HG03280 (cell line): ENCODE measurements at regions not wholly inside any gene's neighbourhood (a gene's known extent, or its start where the extent isn't known, plus 50 kb on each side); places are given as distances from the start of the nearest gene placed in this dataset.

Source experiments
- ATAC-seq: cut with Tn5 transposase; IDR thresholded peaks from one replicate; pipeline ENCODE4 v1.9.1; 2021; ENCODE audit warnings: mild to moderate bottlenecking, moderate library complexity; ENCODE audit not compliant: unreplicated experiment

DNA sequence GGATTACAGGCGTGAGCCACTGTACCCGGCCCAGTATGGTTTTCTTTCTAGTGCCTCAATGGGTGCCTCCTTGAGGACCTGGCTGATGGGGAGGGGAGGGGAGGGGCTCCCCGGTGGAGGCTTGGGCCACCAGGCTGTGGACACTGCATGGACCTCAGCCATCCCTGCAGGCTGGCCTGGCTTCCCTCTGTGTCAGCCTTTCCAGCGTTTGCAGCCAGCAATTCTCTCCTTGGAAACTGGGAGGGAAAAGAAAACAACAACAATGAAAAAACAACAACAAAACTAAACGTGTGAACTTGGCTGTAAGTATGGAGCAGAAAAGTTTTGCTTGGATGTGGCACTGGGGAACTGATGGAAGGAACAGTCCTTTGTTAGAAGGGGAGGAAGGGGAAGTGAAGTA is 159.3 kb downstream of the GLI2 start:
- no peak for ATAC-seq

- no peak for ATAC-seq
Observed at GRCh38 chr2:120896126-120896525, 160.5 kb downstream of the GLI2 start.

- no peak for ATAC-seq
Observed at GRCh38 chr2:120896901-120897300, 161.2 kb downstream of the GLI2 start.

- no peak for ATAC-seq
Observed at GRCh38 chr2:120897399-120897798, 161.7 kb downstream of the GLI2 start.

- no peak for ATAC-seq
Observed at GRCh38 chr2:120898496-120898895, 162.8 kb downstream of the GLI2 start.

DNA sequence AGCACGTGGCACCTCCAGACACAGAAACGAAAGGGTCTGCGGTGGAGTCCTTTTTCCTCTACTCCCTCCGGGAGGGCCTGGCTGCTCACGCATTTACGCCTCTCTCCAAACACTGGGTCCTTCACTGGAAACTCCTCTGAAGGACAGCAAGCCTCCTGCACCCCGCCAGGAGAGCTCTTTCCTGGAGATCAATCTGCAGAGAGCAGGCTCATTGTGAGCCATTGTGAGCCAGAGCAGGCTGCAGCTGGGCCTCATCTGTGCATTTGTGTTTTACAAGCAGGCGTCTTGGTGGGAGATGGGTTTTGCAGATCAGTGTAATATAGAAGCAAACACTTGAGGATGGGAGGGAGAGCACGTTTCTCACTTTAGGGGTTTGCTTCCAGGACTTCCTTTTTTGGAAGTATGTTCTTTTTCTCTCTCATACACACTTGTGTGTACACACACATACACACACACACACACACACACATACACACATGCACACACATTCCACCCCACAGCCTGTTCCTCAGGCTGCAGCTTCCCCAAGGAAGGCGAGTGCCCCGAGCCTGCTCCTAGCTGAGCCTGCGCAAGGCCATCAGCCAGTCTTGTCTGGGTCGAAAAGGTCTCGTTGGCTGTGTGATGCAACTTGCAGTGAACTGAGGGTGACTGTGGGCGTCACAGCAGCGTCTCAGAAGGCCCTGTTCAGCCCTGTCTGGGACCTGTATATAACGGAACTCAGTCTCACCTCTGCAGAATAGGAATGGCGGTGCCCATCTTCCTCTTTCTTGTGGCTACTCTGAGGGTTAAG is 163.5 kb downstream of the GLI2 start:
- ATAC-seq = no peak

GRCh38 chr2:120899771-120900170 is 164.1 kb downstream of the GLI2 start:
- no peak for ATAC-seq

GRCh38 chr2:120901201-120901600 is 165.5 kb downstream of the GLI2 start:
- ATAC-seq = no peak

GRCh38 chr2:120902592-120902991 is 166.9 kb downstream of the GLI2 start:
- ATAC-seq = no peak

- no peak for ATAC-seq
Observed at GRCh38 chr2:120904379-120904778, 168.7 kb downstream of the GLI2 start.

DNA sequence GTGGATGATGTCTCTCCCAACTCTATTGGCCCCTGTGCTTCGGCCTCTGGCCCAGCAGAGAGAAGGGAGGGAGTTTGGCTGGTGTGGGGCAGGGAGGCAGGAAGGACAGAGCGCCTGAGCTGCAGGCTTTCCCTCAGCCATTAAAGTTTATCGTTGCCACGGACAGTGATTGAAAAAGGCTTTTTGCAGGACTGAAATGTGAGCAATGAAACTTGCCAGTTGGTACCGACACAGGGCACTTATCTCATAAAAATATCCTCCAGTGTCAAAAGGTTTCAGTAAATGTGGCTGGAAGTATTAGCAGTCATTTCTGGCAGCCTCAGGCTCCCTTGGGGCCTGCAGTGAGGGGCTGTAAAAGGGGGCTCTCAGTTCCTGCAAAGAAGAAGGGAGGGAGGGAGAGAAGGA is 169.2 kb downstream of the GLI2 start:
- no peak for ATAC-seq

DNA sequence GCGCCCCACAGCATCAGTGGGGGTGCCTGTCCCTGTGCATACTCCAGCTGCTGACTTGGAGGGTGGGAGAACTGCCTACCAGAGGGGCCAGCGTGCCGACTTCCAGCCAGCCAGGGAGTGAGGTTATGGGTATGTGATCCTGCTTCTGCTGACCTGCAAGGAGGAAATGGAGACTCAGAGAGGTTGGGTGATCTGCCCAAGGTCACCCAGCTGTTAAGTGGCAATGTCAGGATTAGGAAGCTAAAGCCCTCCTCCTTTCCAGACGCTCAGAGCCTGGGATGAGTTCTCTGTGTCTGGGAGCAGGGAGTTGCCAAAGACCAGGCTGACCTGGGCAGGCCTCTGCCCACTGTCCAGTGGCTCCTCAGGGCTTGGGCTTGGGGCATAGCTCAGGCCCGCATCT is 169.6 kb downstream of the GLI2 start:
- no peak for ATAC-seq

DNA sequence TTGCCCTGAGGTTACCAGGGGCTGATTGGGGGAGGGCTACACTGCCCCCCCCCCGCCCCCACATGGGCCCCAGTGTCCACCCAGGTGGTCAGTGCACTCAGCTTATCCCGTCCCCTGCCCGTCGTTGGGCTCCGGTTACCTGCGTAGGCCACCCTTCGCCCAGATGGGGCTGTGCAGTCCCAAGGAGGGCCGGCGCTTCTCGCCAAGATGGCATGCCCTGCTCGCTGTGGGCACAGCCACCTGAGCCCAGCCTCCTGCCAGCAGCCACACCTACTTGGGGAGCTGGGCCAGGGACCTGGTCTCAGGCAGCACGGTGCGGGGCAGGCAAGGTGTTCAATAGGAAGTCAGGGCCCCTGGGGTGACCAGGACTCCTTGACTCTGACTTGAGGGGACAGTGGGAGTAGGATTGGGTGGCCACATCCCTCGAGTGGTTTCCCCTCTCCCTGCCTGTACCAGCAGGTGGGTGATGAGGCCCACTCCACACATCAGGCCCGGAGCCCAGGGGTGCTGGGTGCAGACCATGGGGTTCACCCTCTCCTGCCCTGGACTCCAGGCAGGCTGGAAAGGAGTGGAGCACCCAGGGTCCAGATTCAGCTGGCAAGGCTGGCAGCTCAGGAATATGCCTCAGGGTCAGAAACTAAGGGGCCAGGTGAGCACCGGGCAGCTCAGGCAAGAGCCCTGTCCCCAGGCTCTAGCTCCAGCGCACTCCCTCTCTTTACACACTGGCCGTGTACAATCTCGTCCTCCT is 170.3 kb downstream of the GLI2 start:
- ATAC-seq = no peak

DNA sequence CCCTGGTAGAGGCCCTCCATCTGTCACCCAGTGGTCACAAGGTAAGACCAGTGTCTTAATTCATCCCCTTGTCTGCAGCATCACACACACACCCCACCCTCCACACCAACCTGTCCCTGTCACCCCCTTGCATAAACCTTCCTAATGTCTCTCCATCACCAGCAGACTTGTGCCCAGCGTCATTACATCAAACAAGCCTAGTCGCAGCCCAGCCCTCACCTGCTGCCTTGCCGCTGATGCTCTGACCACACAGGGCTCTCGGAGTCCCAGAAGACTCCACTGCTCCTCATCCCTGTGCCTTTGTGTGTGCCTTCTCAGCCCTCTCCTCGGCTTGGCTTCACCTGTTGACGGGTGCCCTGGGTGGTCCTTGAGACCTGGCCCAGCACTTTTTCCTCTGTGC is 171.2 kb downstream of the GLI2 start:
- ATAC-seq = no peak

- ATAC-seq = no peak
Observed at GRCh38 chr2:120907822-120908221, 172.2 kb downstream of the GLI2 start.

GRCh38 chr2:120908314-120908975 is 172.8 kb downstream of the GLI2 start:
- ATAC-seq = no peak

DNA sequence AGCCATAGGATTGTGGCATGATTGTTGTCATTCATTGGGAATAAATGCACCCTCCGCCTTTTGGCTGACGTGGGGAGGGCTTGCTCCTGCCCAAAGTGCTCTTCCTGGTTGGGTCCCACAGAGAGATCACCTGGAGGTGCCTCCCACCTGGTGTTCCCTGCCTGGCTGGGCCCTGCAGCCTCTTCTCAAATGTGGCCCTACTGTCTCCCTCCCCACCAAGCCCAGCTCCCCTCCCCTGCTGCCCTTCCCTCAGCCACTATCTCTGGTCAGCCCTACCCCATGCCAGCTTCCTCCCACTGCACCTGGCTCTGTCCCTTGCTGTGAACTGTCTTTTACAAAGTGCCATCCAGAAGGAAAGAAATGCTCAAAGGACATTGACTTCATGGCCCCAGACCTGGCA is 173.4 kb downstream of the GLI2 start:
- no peak for ATAC-seq

GRCh38 chr2:120910164-120910563 is 174.5 kb downstream of the GLI2 start:
- ATAC-seq = no peak

DNA sequence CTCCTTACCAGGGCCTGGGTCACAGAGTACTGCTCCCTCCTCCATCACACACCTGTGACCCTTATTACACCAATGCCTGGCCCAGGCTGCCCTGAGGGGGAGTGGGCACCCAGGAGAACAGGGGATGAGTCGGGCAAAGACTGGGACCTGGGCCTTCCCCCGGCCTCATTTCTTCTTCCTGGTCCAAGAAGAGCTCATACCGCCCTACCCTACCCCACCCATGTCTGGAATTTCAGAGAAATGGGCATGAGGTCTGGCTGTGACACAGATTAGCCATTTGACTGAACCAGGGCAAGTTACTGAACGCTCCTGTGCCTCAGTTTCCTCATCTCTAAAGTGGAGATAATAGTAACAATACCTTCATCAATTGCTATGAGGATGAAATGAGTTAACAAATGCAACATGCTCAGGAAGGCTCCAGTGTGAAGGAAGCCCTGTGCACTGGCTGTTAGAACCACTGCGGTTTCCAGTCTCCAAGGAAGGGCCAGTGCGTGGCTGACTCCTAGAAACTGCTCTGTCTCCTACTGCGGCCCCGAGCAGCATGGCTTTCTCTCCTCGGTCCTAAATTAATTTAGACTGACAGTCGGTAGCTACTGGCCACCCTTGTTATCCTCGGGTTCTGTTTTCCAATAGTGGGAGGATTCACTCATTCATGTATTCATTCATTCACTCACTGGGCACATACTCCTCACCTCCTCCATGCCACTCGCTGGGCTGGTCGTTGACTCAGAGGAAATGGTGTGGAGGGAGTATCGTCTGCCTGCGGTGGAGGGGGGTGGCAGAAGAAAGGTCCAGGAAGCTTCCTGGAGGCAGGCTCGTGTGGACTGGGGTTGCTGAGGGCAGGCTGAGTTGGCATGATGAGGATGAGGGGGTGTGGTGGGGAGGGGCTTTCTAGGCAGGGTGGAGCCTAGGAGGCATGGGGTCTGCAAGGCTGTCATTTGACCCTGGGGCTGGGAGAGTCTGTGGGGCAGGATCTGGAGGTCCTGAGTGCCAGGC is 175.6 kb downstream of the GLI2 start:
- ATAC-seq = no peak

GRCh38 chr2:120912101-120912985 is 176.7 kb downstream of the GLI2 start:
- no peak for ATAC-seq
